ENCODE measurements at regions not wholly inside any gene's neighbourhood (a gene's known extent, or its start where the extent isn't known, plus 50 kb on each side); places are given as distances from the start of the nearest gene placed in this dataset.

GRCh38 chr12:73514672-73515071 lies 1023.0 kb upstream of the ATXN7L3B start:
- intact Hi-C loops (cut with DNase I; ENCODE audit: low total_unique reads) = no loop called here
- no peak for DNase-seq
- H3K9me3 ChIP-seq = no peaks in the 10 kb centered on the region
- no peaks in the 10 kb centered on the region for H3K27me3 ChIP-seq
- no peak overlapping the region for H3K27ac ChIP-seq
- no peak overlapping the region for H3K4me3 ChIP-seq
- H3K36me3 ChIP-seq = no peaks in the 10 kb centered on the region
- TF ChIP-seq CTCF (IDR thresholded peaks at IDR 0.05) = no peak
- H3K4me1 ChIP-seq = no peaks in the 10 kb centered on the region

DNA sequence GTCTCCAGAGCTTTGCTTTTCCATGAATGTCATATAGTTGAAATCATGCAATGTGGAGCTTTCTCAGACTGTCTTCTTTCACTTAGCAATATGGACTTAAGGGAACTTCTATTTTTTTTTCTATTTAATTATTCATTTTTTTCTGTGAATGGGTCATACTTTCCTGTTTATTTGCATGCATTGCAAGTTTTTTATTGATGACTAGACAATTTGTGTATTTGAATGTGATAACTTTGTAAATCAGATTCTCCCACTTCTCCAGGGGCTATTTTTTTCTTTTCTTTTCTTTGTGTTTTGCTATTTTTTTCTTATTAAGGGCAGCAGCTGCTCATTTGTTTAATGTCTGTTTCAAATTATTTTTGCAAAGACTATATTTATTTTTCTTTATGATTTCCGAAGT lies 1019.8 kb upstream of the ATXN7L3B start:
- TF ChIP-seq CTCF (IDR thresholded peaks at IDR 0.05) = no peak
- H3K27ac ChIP-seq = no peak overlapping the region

DNA sequence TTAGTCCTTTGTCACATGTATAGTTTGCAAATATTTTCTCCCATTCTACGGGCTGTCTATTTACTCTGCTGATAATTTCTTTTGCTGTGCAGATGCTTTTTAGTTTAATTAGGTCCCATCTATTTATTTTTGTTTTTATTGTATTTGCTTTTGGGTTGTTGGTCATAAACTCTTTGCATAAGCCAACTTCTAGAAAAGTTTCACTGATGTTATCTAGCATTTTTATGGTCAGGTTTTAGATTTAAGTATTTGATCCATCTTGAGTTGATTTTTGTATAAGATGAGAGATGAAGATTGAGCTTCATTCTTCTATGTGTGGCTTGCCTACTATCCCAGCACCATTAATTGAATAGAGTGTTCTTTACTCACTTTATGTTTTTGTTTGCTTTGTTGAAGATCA lies 1008.4 kb upstream of the ATXN7L3B start:
- no peak for TF ChIP-seq CTCF (IDR thresholded peaks at IDR 0.05)
- H3K36me3 ChIP-seq = no peaks in the 10 kb centered on the region
- no peak for DNase-seq
- no peaks in the 10 kb centered on the region for H3K4me1 ChIP-seq
- intact Hi-C loops (cut with DNase I; ENCODE audit: low total_unique reads) = no loop called here
- H3K9me3 ChIP-seq = no peaks in the 10 kb centered on the region
- no peak overlapping the region for H3K27ac ChIP-seq
- H3K4me3 ChIP-seq = no peak overlapping the region
- H3K27me3 ChIP-seq = no peaks in the 10 kb centered on the region

More for the DNA sequence above, 1019.8 kb upstream of the ATXN7L3B start:
- Histone ChIP-seq H3K4me1 (no peaks in the 10 kb centered on the region), H3K27me3 (no peaks in the 10 kb centered on the region), H3K4me3 (no peak overlapping the region), H3K36me3 (no peaks in the 10 kb centered on the region), H3K9me3 (peaks cover 0 to 5% (median 0%) of the 10 kb centered on the region in 3 donors)
- DNase-seq = no peak
- intact Hi-C loops (cut with DNase I; ENCODE audit: low total_unique reads) = no loop called here

- TF ChIP-seq CTCF (IDR thresholded peaks at IDR 0.05) = no peak
- no peak overlapping the region for H3K27ac ChIP-seq
- no peaks in the 10 kb centered on the region for H3K27me3 ChIP-seq
- no peaks in the 10 kb centered on the region for H3K36me3 ChIP-seq
- H3K4me1 ChIP-seq = no peaks in the 10 kb centered on the region
- intact Hi-C loops (cut with DNase I; ENCODE audit: low total_unique reads) = no loop called here
- H3K9me3 ChIP-seq = no peaks in the 10 kb centered on the region
- H3K4me3 ChIP-seq = no peak overlapping the region
- no peak for DNase-seq
Measured at GRCh38 chr12:73529954-73530353, 1007.7 kb upstream of the ATXN7L3B start.

DNA sequence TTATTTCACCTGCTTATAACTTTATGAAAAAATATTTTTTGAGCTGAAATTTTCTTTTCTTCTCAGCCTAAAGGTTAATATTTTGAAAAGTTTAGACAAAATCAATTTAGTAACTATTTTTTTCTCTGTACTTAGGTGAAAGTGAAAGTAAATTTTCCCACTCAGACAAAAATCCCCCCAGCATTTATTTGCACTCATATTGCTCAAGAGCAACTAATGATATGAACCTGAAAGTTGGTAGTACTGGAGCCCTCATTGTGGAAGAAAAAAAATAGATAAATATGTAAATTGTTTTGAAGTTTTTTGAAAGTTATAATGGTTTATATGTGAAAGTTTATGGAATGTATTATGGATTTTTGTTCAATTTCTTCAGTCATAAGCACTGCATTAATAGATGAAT lies 1005.9 kb upstream of the ATXN7L3B start:
- no peak for TF ChIP-seq CTCF (IDR thresholded peaks at IDR 0.05)
- H3K4me1 ChIP-seq = no peaks in the 10 kb centered on the region
- H3K9me3 ChIP-seq = no peaks in the 10 kb centered on the region
- no peaks in the 10 kb centered on the region for H3K36me3 ChIP-seq
- H3K27me3 ChIP-seq = no peaks in the 10 kb centered on the region
- H3K27ac ChIP-seq = no peak overlapping the region
- no peak overlapping the region for H3K4me3 ChIP-seq
- no peak for DNase-seq
- intact Hi-C loops (cut with DNase I; ENCODE audit: low total_unique reads) = no loop called here

DNA sequence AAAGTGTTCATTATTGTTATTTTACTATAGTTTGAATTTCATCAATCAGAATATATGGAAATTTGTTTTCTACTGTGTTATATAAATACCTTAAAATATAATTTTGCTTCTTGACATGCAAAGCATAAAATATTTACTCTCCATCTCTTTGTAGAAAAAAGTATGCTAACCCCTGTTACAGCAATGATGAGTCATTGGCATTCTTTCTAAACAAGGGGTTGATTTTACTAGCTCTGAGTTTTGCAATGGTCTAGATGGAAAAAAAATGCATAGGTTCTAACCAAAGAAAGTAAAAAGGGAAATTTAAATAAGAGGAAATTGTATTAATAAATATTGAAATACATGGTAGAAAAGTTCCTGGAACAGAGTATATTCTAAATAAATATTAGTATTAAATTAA lies 990.2 kb upstream of the ATXN7L3B start:
- no peak overlapping the region for H3K4me3 ChIP-seq
- no peak for TF ChIP-seq CTCF (IDR thresholded peaks at IDR 0.05)
- no peaks in the 10 kb centered on the region for H3K36me3 ChIP-seq
- no peaks in the 10 kb centered on the region for H3K27me3 ChIP-seq
- H3K27ac ChIP-seq = no peak overlapping the region
- H3K4me1 ChIP-seq = no peaks in the 10 kb centered on the region
- no peaks in the 10 kb centered on the region for H3K9me3 ChIP-seq
- intact Hi-C loops (cut with DNase I; ENCODE audit: low total_unique reads) = no loop called here
- DNase-seq = no peak
